ENCODE measurements at regions not wholly inside any gene's neighbourhood (a gene's known extent, or its start where the extent isn't known, plus 50 kb on each side); places are given as distances from the start of the nearest gene placed in this dataset.

DNA sequence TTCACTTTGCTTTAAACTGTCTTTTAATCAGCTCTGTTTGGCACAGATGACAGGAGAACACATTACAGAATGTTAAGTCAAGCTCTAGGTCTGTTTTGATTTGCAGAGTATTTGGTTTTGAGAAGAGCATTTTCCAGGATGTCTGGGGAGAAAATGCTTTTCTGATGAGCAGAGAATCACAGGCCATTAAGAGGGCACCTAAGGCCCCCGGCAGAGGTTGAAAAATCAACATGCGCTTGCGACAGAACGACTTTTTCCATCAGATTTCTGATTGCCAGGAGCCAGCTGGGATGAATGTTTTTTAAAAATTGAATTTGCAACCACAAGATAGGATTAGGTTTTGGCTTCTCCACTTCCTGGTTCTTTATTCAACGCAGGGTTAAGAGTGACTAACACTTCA lies 304.5 kb downstream of the JRKL start:
- Histone ChIP-seq H3K9me3 (ENCODE audit: insufficient read depth, low read depth) (no peaks in the 10 kb centered on the region), H3K9me2 (ENCODE audit: insufficient read depth) (no peaks in the 10 kb centered on the region), H3K4me2 (no peak overlapping the region), H3F3A (ENCODE audit: insufficient read depth, low read depth) (no peaks in the 10 kb centered on the region), H3K27me3 (ENCODE audit: insufficient read depth, low read depth) (no peaks in the 10 kb centered on the region), H2AFZ (no peak overlapping the region), H3K4me3 (no peak overlapping the region), H3K79me2 (ENCODE audit: low read depth) (no peaks in the 10 kb centered on the region), H3K4me1 (replicated peaks; ENCODE audit: insufficient read depth) (no peaks in the 10 kb centered on the region), H4K20me1 (ENCODE audit: insufficient read depth) (no peaks in the 10 kb centered on the region), H3K36me3 (ENCODE audit: low read depth) (no peaks in the 10 kb centered on the region), H3K27ac (no peak overlapping the region)
- no peak for TF ChIP-seq CTCF (conservative IDR thresholded peaks at IDR 0.05)
- TF ChIP-seq EZH2 (IDR thresholded peaks at IDR 0.05; ENCODE audit: low read depth): no peak
- BruUV-seq (replicated peaks): no TSS peak
- intact Hi-C loops (cut with micrococcal nuclease; ENCODE audit: unreplicated experiment): loop anchor here (10.0 kb wide), 1 partner anchor 230 kb away; no protein-coding TSS in a partner anchor
- POLR2A ChIA-PET (ENCODE audit: unreplicated experiment): no interaction called here
- DNase-seq: no peak
- CTCF ChIA-PET: no interaction called here

- POLR2A ChIA-PET (ENCODE audit: unreplicated experiment): no interaction called here
- H4K20me1 ChIP-seq (ENCODE audit: insufficient read depth): no peaks in the 10 kb centered on the region
- no peak overlapping the region for H3K27ac ChIP-seq
- no peak for DNase-seq
- no peaks in the 10 kb centered on the region for H3K27me3 ChIP-seq (ENCODE audit: insufficient read depth, low read depth)
- BruUV-seq (replicated peaks): no TSS peak
- no peaks in the 10 kb centered on the region for H3K9me3 ChIP-seq (ENCODE audit: insufficient read depth, low read depth)
- TF ChIP-seq EZH2 (IDR thresholded peaks at IDR 0.05; ENCODE audit: low read depth) (no peak), CTCF (conservative IDR thresholded peaks at IDR 0.05) (no peak)
- intact Hi-C loops (cut with micrococcal nuclease; ENCODE audit: unreplicated experiment): loop anchor here (10.0 kb wide), 1 partner anchor 232 kb away; no protein-coding TSS in a partner anchor
- H3K4me2 ChIP-seq: no peak overlapping the region
- H3K36me3 ChIP-seq (ENCODE audit: low read depth): no peaks in the 10 kb centered on the region
- H2AFZ ChIP-seq: no peak overlapping the region
- no peaks in the 10 kb centered on the region for H3F3A ChIP-seq (ENCODE audit: insufficient read depth, low read depth)
- no peaks in the 10 kb centered on the region for H3K4me1 ChIP-seq (replicated peaks; ENCODE audit: insufficient read depth)
- H3K79me2 ChIP-seq (ENCODE audit: low read depth): no peaks in the 10 kb centered on the region
- CTCF ChIA-PET: no interaction called here
- no peaks in the 10 kb centered on the region for H3K9me2 ChIP-seq (ENCODE audit: insufficient read depth)
- H3K4me3 ChIP-seq: no peak overlapping the region
Measured at GRCh38 chr11:96696731-96697130, 306.9 kb downstream of the JRKL start.

- no peaks in the 10 kb centered on the region for H3K27me3 ChIP-seq (ENCODE audit: insufficient read depth, low read depth)
- no peak overlapping the region for H3K4me3 ChIP-seq
- intact Hi-C loops (cut with micrococcal nuclease; ENCODE audit: unreplicated experiment): loop anchor here (10.0 kb wide), 1 partner anchor 233 kb away; no protein-coding TSS in a partner anchor
- no peaks in the 10 kb centered on the region for H3K4me1 ChIP-seq (replicated peaks; ENCODE audit: insufficient read depth)
- BruUV-seq (replicated peaks): no TSS peak
- POLR2A ChIA-PET (ENCODE audit: unreplicated experiment): no interaction called here
- H3F3A ChIP-seq (ENCODE audit: insufficient read depth, low read depth): no peaks in the 10 kb centered on the region
- H3K9me3 ChIP-seq (ENCODE audit: insufficient read depth, low read depth): no peaks in the 10 kb centered on the region
- H3K36me3 ChIP-seq (ENCODE audit: low read depth): no peaks in the 10 kb centered on the region
- no peaks in the 10 kb centered on the region for H3K9me2 ChIP-seq (ENCODE audit: insufficient read depth)
- H4K20me1 ChIP-seq (ENCODE audit: insufficient read depth): no peaks in the 10 kb centered on the region
- no peak overlapping the region for H3K27ac ChIP-seq
- no peak for DNase-seq
- TF ChIP-seq EZH2 (IDR thresholded peaks at IDR 0.05; ENCODE audit: low read depth) (no peak), CTCF (conservative IDR thresholded peaks at IDR 0.05) (no peak)
- CTCF ChIA-PET: no interaction called here
- H3K4me2 ChIP-seq: no peak overlapping the region
- H2AFZ ChIP-seq: no peak overlapping the region
- H3K79me2 ChIP-seq (ENCODE audit: low read depth): no peaks in the 10 kb centered on the region
Measured at GRCh38 chr11:96697466-96697865, 307.7 kb downstream of the JRKL start.

All from PC-9 (cell line).